K562 (cell line): ENCODE measurements at regions not wholly inside any gene's neighbourhood (a gene's known extent, or its start where the extent isn't known, plus 50 kb on each side); places are given as distances from the start of the nearest gene placed in this dataset.

Experiments used
- ATAC-seq: fragments of 200-7000 bp; cut with Tn5 transposase; 3 replicates; pipeline ENCODE4 v1.9.1; 2020; ENCODE audit warnings: moderate library complexity
- BruUV-seq: library from RNA; stranded (reverse); fragments of 400-500 nt; replicated peaks from 2 replicates; lab custom pipeline; 2021; lab: Mats Ljungman, UMichigan
- CTCF ChIA-PET: fragments of 300-600 bp; formaldehyde crosslinking; extraction: SDS; loops from one replicate; lab custom pipeline; 2021; ENCODE audit warnings: low intra/inter-chr PET ratio; lab: Yijun Ruan, JAX
- POLR2A ChIA-PET: fragments of 300-600, 350-650 bp; sonication (Branson Sonifier 250); formaldehyde crosslinking; extraction: SDS; loops from one replicate; lab custom pipeline; 2021; ENCODE audit warnings: antibody characterized with exemption, inconsistent platforms; lab: Yijun Ruan, JAX
- DNase-seq, 4 experiments: peaks; one replicate each; pipeline versions ENCODE4 v3.0.0 to v3.0.0-alpha.2; 2011 to 2018; ENCODE audit warnings: low spot score in 3 of 4, mixed read lengths in 3 of 4; ENCODE audit errors: extremely low read depth in 1 of 4
- FAIRE-seq: peaks from 2 replicates; lab custom pipeline; 2011; peaks lifted over from hg19 to GRCh38; lab: Jason Lieb, UNC
- H2AFZ ChIP-seq: 2 replicates; pipeline ENCODE4 v1.6.0; 2011; ENCODE audit warnings: low read depth, low read length, control low read depth, inconsistent platforms
- H3K27ac ChIP-seq: fragments of 200-600 bp; 3 replicates; pipeline ENCODE4 v1.8.0; 2011; ENCODE audit warnings: low read depth, mild to moderate bottlenecking, control low read depth, inconsistent platforms, low read length, moderate library complexity, mixed read lengths; ENCODE audit errors: extremely low read depth
- H3K27me3 ChIP-seq, 2 experiments: fragments of 300-600 bp in 1 of 2; 2 replicates in 1 of 2; 3 replicates in 1 of 2; pipeline versions ENCODE4 v1.6.0 to v1.8.0; 2011; ENCODE audit warnings: inconsistent platforms in 2 of 2, low read length in 2 of 2, mild to moderate bottlenecking in 1 of 2, mixed read lengths in 1 of 2, moderate library complexity in 1 of 2; ENCODE audit not compliant: control insufficient read depth in 2 of 2, insufficient read depth in 2 of 2
- H3K36me3 ChIP-seq: fragments of 300-600 bp; 3 replicates; pipeline ENCODE4 v1.8.0; 2011; ENCODE audit warnings: mild to moderate bottlenecking, low read length, inconsistent platforms; ENCODE audit not compliant: control insufficient read depth, insufficient read depth
- H3K4me1 ChIP-seq, 2 experiments: fragments of 200-600 bp in 1 of 2; replicated peaks in 1 of 2; 2 replicates in 1 of 2; 3 replicates in 1 of 2; pipeline versions ENCODE4 v1.5.1 to v1.8.0; 2011; ENCODE audit warnings: inconsistent platforms in 2 of 2, low read length in 2 of 2, mild to moderate bottlenecking in 1 of 2, mixed read lengths in 1 of 2, moderate library complexity in 1 of 2; ENCODE audit not compliant: control insufficient read depth in 2 of 2, insufficient read depth in 2 of 2
- H3K4me2 ChIP-seq: 2 replicates; pipeline ENCODE4 v1.6.1; 2011; ENCODE audit warnings: low read length, control low read depth, inconsistent platforms, mixed read lengths; ENCODE audit not compliant: insufficient read depth
- H3K4me3 ChIP-seq: fragments of 200-600 bp; sonication (generic), shearing (Covaris generic); 2 replicates; pipeline ENCODE4 v1.5.1; 2016; ENCODE audit warnings: control low read depth, inconsistent platforms
- H3K79me2 ChIP-seq: fragments of 200-600 bp; 3 replicates; pipeline ENCODE4 v1.8.0; 2011; ENCODE audit warnings: low read length, inconsistent platforms; ENCODE audit not compliant: control insufficient read depth, insufficient read depth
- H3K9ac ChIP-seq, 2 experiments: 2 replicates each; pipeline versions ENCODE4 v1.6.0 to v1.6.1; 2011; ENCODE audit warnings: low read depth in 2 of 2, low read length in 2 of 2, control low read depth in 1 of 2, inconsistent platforms in 1 of 2, mild to moderate bottlenecking in 1 of 2, mixed read lengths in 1 of 2; ENCODE audit not compliant: insufficient read depth in 1 of 2
- H3K9me1 ChIP-seq: one replicate; pipeline ENCODE4 v1.6.0; 2011; ENCODE audit warnings: inconsistent platforms, mild to moderate bottlenecking, low read length, moderate library complexity; ENCODE audit not compliant: control insufficient read depth, insufficient read depth
- H3K9me3 ChIP-seq: replicated peaks from 2 replicates; pipeline ENCODE4 v1.5.1; 2011; ENCODE audit warnings: low read depth, low read length, inconsistent platforms; ENCODE audit not compliant: control insufficient read depth, insufficient read depth
- H4K20me1 ChIP-seq: replicated peaks from 2 replicates; pipeline ENCODE4 v1.6.1; 2011; ENCODE audit warnings: low read length, inconsistent platforms, mixed read lengths; ENCODE audit not compliant: control insufficient read depth, insufficient read depth
- ARID1B ChIP-seq: fragments of 450-650 bp; IDR thresholded peaks from 2 replicates; pipeline ENCODE4 v1.6.1; 2016; ENCODE audit warnings: antibody characterized with exemption, mild to moderate bottlenecking, inconsistent platforms
- ARID3A ChIP-seq: IDR thresholded peaks from 2 replicates; pipeline ENCODE4 v1.6.1; 2012; ENCODE audit warnings: low read depth, low read length, improper control_type of control experiment, borderline replicate concordance
- CBX2 ChIP-seq: fragments of 200-600 bp; sonication (generic); IDR thresholded peaks from one replicate; pipeline ENCODE4 v1.6.1; 2012; ENCODE audit warnings: mild to moderate bottlenecking, low read length, inconsistent platforms; ENCODE audit not compliant: insufficient read depth, poor library complexity, severe bottlenecking
- CREB1 ChIP-seq, 2 experiments: sonication (generic) in 1 of 2; formaldehyde crosslinking in 1 of 2; IDR thresholded peaks; 2 replicates each; pipeline versions ENCODE4 v1.6.1 to v1.8.0; 2012 to 2022; ENCODE audit warnings: inconsistent platforms in 1 of 2, mild to moderate bottlenecking in 1 of 2, missing genetic modification reagents in 1 of 2, moderate library complexity in 1 of 2
- FOXP4 ChIP-seq: sonication (generic); formaldehyde crosslinking; IDR thresholded peaks from 2 replicates; pipeline ENCODE4 v1.8.0; 2022; ENCODE audit warnings: mild to moderate bottlenecking, missing genetic modification reagents, borderline replicate concordance
- GATA2 ChIP-seq: sonication (generic); formaldehyde crosslinking; IDR thresholded peaks from 2 replicates; pipeline ENCODE4 v1.4.0; 2020; ENCODE audit warnings: mild to moderate bottlenecking, missing genetic modification reagents
- MTA3 ChIP-seq: fragments of 450-650 bp; formaldehyde crosslinking; IDR thresholded peaks from 2 replicates; pipeline ENCODE4 v1.6.1; 2017; ENCODE audit warnings: mild to moderate bottlenecking, borderline replicate concordance
- NCOA2 ChIP-seq, 2 experiments: fragments of 450-650 bp; IDR thresholded peaks; 2 replicates each; pipeline ENCODE4 v1.6.1; 2018; ENCODE audit warnings: mild to moderate bottlenecking in 2 of 2, moderate library complexity in 1 of 2; ENCODE audit not compliant: partially characterized antibody in 2 of 2
- NR1H2 ChIP-seq: sonication (generic); formaldehyde crosslinking; IDR thresholded peaks from 2 replicates; pipeline ENCODE4 v1.4.0; 2020; ENCODE audit warnings: mild to moderate bottlenecking, missing genetic modification reagents
- NR2C1 ChIP-seq, 2 experiments: fragments of 450-650 bp; IDR thresholded peaks; 2 replicates each; pipeline ENCODE4 v1.6.1; 2017; ENCODE audit warnings: mild to moderate bottlenecking in 2 of 2, antibody characterized with exemption in 1 of 2, inconsistent platforms in 1 of 2, missing compliant biosample characterization in 1 of 2, missing genetic modification characterization in 1 of 2
- POU5F1 ChIP-seq: fragments of 150-350 bp; IDR thresholded peaks from 2 replicates; pipeline ENCODE4 v1.6.1; 2014; ENCODE audit warnings: borderline replicate concordance, low read length, low read depth, mild to moderate bottlenecking; ENCODE audit not compliant: partially characterized antibody
- SRF ChIP-seq, 2 experiments: fragments of 250-450, 450-650 bp in 1 of 2; sonication (Bioruptor Pico) in 1 of 2; sonication (generic) in 1 of 2; formaldehyde crosslinking; IDR thresholded peaks; 2 replicates each; pipeline versions ENCODE4 v1.5.0 to v1.5.1; 2020 to 2022; ENCODE audit warnings: mild to moderate bottlenecking in 1 of 2, missing genetic modification reagents in 1 of 2
- TEAD2 ChIP-seq: fragments of 450-650 bp; IDR thresholded peaks from 2 replicates; pipeline ENCODE4 v1.6.1; 2016; ENCODE audit warnings: missing genetic modification characterization, control low read depth, missing compliant biosample characterization
- ZNF140 ChIP-seq: fragments of 250-450 bp; sonication (Bioruptor Pico); IDR thresholded peaks from 2 replicates; pipeline ENCODE4 v1.8.0; 2021; ENCODE audit warnings: moderate library complexity, mild to moderate bottlenecking, inconsistent platforms
- ZNF436 ChIP-seq: fragments of 250-450, 450-650 bp; sonication (Bioruptor Pico); formaldehyde crosslinking; IDR thresholded peaks from 2 replicates; pipeline ENCODE4 v1.7.0; 2020; ENCODE audit warnings: mild to moderate bottlenecking
- WGBS: fragments of 100-300 bp; shearing (Covaris generic); methylation state at CpG from one replicate; pipeline ENCODE4 v1.1.6; 2016; ENCODE audit warnings: low coverage, mixed read lengths; ENCODE audit not compliant: insufficient coverage; ENCODE audit errors: missing lambda C conversion rate; 5-methylcytosine and 5-hydroxymethylcytosine counted together
- in situ Hi-C: fragments of 300-500 bp; cut with MboI; formaldehyde crosslinking; loops from 4 replicates; pipeline ENCODE4 v1.15.0; 2018; ENCODE audit warnings: inconsistent platforms, mixed read lengths
- intact Hi-C: fragments of 100-400 bp; cut with micrococcal nuclease; formaldehyde crosslinking; loops from 2 replicates; pipeline ENCODE4 v1.14.2; 2022

- Histone ChIP-seq H3K9me3 (no peaks in the 10 kb centered on the region), H3K27ac (no peak overlapping the region), H3K79me2 (no peaks in the 10 kb centered on the region), H3K9ac (no peak overlapping the region), H2AFZ (no peak overlapping the region), H4K20me1 (no peaks in the 10 kb centered on the region), H3K4me2 (no peak overlapping the region), H3K4me1 (no peaks in the 10 kb centered on the region), H3K9me1 (no peaks in the 10 kb centered on the region), H3K36me3 (no peaks in the 10 kb centered on the region), H3K27me3 (no peaks in the 10 kb centered on the region), H3K4me3 (no peak overlapping the region)
- ChIA-PET CTCF (no interaction called here), POLR2A (no interaction called here)
- DNase-seq (no peak), FAIRE-seq (no peak), ATAC-seq (no peak)
- 0% methylated on average over 1 of the region's 1 CpG for WGBS
- no TSS peak for BruUV-seq
- in situ Hi-C loops = no loop called here
- TF ChIP-seq NCOA2 (IDR thresholded peaks at IDR 0.05; ENCODE audit: partially characterized antibody in 2 of 2) = no peak
- TF ChIP-seq CBX2 = no peak
- TF ChIP-seq NR2C1 (IDR thresholded peaks at IDR 0.05) = no peak
- no peak for TF ChIP-seq NR2C1 (tag; IDR thresholded peaks at IDR 0.05)
- no peak for TF ChIP-seq POU5F1
- TF ChIP-seq GATA2 = no peak
- no peak for TF ChIP-seq TEAD2
- TF ChIP-seq ZNF140 (CRISPR knock-in tag) = no peak
- no peak for TF ChIP-seq FOXP4 (CRISPR knock-in tag)
- no peak for TF ChIP-seq ARID3A
- TF ChIP-seq MTA3 = no peak
- TF ChIP-seq CREB1 (IDR thresholded peaks at IDR 0.05) = no peak
- TF ChIP-seq CREB1 (CRISPR knock-in tag; IDR thresholded peaks at IDR 0.05) = no peak
- no peak for TF ChIP-seq ARID1B
- no peak for TF ChIP-seq ZNF436 (CRISPR knock-in tag)
- no peak for TF ChIP-seq NR1H2 (CRISPR knock-in tag)
- TF ChIP-seq SRF (CRISPR knock-in tag; IDR thresholded peaks at IDR 0.05) = no peak
- intact Hi-C loops = no loop called here
Observed at GRCh38 chr13:74064805-74065312, 69.3 kb downstream of the KLF12 start.
